NCI-H1436 (cell line): ENCODE measurements at regions not wholly inside any gene's neighbourhood (a gene's known extent, or its start where the extent isn't known, plus 50 kb on each side); places are given as distances from the start of the nearest gene placed in this dataset.
"Not testable (repeated sequence)": the region's sequence is repeated elsewhere in the genome, so short reads cannot be mapped to it uniquely, and the experiment has no call there.

Source experiments
- DNase-seq: peaks from one replicate; lab custom pipeline; 2025; lab: John Stamatoyannopoulos, UW

DNA sequence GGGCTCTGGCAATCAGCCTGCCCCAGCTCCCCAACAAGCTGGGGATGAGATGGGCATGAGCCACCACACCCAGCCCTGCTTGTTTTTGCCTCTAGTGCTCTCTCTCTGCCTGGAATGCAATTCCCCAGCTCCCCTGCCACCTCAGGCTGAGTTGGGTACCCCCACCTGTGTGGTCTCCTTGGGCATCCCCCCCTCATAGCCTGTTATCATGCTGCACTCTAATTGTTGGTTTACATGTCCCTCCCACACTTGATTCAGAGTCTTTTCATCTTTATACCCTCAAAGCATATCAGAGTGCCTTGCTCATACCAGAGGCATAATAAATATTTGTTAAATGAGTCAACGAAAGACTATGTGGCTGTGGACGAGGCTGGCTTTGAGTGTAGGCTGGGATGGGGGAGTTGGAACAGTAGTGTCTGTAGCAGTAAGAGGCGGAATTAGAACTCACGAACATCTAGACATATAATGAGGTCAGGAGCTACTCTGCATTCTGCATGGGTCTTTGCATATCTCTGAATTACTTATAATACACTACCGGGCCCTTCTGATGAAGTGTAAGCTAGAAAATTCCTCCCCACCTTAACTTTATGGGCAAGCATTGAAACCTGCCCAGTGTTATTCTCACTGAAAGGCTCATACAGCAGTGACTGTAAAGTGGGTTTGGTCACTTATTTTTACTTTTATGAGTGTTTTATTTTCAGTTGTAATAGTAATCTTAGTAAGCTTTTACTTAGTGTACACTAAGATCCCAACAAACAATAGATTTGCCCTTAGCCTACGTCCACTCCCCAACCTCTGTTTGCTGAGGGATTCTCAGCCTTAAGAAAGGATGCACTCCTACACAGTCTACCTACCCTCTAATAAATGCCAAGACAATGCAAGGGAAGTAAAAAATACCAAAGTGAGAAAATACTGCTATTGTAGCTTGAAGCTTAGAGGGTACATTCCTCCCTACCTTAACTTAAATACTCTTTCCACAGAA, 58.7 kb downstream of the EDN1 start:
- no peak for DNase-seq

DNA sequence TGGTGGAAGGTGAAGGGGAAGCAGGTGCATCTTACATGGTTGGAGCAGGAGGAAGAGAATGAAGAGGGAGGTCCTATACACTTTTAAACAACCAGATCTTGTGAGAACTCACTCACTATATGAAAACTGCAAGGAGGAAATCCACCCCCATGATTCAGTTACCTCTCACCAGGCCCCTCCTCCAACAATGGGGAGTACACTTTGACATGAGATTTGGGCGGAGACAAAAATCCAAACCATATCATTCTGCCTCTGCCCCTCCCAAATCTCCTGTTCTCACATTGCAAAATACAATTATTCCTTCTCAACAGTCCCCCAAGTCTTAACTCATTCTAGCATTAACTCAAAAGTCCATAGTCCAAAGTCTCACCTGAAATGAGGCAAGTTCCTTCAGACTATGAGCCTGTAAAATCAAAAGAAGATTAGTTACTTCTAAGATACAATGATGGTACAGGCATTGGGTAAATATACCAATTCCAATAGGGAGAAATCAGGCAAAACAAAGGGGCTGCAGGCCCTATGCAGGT, 60.5 kb downstream of the EDN1 start:
- no peak for DNase-seq

DNA sequence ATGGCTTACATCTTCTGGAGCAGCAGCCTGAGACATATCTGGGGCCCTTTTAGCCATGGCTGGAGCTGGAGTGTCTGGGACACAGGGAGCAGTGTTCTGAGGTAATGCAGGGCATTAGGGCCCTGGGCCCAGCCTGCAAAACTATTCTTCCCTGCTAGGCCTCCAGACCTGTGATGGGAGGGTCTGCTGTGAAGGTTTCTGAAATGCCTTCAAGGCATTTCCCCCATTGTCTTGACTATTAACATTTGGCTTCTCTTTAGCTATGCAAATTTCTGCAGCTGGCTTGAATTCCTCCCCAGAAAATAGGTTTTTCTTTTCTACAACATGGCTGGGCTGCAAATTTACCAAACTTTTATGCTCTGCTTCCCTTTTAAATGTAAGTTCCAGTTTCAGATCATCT, 61.5 kb downstream of the EDN1 start:
- no peak for DNase-seq

GRCh38 chr6:12353731-12354130, 63.6 kb downstream of the EDN1 start:
- DNase-seq = no peak

DNA sequence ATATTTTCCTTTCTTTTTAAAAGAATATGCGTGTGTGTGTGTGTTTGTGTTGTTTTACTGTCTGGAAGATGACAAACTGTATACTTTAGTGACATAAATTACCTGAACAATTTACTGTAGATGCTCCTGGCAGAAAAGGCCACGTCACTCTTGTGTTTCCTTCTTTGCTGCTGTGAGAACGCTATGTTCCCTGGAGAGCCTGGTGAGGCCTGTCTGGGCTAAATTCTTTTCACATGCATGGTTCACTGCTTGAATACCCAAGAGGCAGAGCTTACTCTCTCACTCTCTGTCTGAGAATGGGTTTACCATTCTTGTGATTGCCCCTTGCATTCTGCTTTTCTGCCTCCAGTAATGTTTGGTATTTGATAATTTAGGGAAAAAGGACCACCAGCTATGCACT, 64.3 kb downstream of the EDN1 start:
- no peak for DNase-seq

- DNase-seq = no peak
Measured at GRCh38 chr6:12355354-12355753, 65.2 kb downstream of the EDN1 start.

DNA sequence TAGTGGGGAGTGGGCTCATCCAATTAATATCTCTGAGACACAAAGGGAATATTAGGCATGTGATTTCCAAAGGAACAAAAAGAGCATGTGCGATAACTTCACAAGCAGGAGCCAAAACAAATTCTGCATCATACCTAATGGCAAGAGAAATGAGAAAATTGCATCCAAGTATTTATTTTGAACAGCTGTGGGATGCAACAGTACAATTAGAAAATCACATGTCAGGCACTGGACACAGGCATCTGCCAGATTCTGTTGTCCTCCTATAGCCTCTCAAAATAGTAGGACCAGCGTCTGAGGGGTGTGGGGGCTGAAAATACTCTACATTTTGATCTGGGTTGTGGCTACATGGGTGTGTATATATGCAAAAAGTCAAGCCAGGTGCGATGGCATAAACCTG, 66.3 kb downstream of the EDN1 start:
- no peak for DNase-seq

DNA sequence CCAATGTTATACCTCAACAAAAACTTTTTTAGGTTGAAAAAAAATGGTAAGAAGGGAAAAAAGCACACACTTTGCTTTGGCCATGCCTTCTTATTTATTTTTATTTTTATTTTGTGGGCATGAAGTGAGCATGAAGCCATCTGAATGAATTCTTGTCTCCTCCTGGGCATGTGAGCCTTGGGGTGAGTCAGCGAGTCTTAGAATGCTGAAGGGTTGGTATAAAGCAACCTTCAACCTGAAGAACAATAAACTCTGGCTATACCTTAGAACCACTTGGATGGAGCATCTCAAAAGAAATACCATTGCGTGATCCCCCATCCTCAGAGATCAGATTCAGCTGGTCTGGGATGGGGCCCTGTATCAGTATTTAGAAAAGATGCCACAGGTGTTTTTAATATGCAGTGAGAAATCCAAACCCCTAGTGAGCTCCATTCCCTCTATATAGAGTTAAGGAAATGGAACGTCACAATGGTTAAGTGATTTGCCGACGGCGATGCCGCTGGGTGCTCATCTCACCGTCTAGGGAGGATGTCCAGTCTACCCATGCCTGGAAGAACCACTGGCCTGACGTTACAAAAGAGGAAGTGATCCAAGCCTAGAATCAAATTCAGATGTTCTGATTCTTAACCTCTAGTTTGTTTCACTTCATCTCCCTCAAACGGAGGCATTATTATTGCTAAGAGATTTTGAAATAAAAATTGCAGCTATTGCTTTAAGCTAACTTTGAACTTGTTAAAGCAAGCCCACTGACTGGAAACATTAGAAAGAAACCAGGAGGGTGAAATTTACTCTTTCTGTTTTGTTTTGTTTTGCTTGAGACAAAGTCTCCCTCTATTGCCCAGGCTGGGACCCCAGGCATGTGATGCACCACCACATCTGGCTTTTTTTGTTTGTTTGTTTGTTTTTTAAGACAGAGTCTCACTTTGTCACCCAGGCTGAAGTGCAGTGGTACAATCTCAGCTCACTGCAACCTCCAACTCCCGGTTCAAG, 67.1 kb downstream of the EDN1 start:
- no peak for DNase-seq

GRCh38 chr6:12359036-12359435, 68.9 kb downstream of the EDN1 start:
- no peak for DNase-seq

DNA sequence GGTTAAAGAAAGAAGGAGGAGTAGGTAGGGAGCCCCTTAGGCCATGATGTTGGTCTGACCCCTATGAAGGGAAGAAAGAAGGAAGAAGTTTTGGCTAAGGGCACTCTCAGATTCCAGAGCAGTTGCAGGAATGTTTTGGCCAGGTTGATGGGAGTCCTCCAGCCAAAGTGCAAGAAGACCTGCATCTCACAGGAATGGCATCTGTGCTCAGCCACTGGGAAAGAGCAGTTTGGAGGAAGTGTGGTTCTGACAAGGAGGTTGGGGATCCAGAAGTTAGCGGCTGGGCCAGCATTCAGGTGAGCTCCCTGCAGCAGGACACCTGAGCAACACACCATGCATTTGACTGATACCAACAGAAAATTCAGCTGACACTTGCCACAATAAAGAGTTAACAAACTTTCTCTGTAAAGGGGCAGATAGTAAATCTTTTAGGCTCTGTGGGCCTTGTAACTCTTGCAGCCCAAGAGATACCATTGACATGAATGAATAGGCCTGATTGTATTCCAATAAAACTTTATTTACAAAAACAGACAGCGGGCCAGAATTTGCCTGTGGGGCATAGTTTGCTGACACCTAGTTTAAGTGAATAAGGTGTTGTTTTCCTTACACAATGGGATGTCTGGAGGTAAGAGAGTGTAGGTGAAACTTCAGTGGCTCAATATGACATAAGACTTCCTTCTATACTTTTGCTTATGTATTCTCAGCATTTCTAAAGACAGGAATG, 71.0 kb downstream of the EDN1 start:
- DNase-seq = no peak

GRCh38 chr6:12363277-12363650, 73.1 kb downstream of the EDN1 start:
- DNase-seq = not testable (repeated sequence)

DNA sequence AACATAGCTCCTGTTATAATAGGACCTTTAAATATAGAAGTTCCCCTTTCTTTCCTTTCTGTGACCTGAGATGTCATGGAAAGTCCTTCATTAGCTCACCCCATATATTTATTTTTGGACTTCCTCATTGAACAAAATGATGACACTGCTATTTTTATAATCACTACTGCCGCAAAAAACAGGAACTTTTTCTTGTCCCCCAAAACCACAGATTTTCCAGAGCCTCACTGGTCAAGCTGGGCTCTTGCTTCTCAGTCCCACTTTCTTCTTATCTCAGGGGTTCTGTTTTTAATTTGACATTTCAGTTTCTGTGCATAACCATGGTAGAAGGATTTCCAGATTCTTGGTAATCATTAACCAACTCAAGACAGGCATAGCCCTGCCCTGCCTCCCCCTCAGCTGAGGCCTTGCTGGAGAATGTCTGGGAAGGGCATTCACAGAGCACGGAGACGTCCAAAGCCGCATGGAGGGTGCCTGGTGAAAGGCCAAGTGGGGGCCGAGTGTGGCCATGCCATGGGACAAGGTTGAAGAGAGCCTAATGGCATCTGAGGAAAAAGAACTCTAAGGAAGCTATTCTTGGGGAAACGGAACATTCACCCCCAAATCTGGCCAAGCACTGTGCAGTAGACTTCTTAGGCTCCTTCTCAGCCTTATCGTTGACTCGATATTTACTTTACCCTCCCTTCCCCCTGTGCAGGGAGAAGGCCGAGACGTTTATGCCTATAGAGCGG, 73.7 kb downstream of the EDN1 start:
- no peak for DNase-seq

DNA sequence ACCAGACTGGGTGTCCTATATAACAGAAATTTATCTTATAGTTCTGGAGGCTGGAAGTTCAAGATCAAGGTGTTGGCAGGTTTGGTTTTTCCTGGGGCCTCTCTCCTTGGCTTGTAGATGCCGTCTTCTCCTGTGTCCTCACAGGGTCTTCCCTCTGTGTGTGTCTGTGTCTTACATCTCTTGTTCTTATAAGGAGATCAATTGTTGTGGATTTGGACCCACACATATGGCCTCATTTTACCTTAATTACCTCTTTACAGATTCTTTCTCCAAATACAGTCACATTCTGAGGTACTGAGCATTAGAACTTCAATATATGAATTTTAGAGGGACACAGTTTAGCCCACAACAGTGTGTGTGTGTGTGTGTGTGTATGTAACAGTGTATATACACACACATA, 74.5 kb downstream of the EDN1 start:
- DNase-seq = no peak

GRCh38 chr6:12366731-12367130, 76.6 kb downstream of the EDN1 start:
- DNase-seq = no peak

DNA sequence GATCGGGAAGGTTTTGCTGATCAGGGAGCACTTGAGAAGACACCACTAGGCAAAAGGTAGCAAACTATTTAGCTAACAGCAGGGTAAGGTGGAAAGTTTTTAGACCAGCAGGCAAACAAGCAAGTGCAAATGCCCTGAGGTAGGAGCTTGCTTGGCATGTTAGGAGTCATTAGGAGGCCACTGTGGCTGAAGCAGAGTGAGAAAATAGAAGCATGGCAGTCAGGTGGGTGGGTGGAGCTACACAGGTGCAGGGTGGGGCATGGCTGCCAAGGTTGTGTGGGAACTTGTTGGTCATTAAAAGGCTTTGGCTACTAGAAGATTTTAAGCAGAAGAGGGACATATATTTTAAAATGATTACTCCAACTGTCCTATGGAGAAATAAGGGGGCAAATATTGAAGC, 77.3 kb downstream of the EDN1 start:
- DNase-seq = no peak

DNA sequence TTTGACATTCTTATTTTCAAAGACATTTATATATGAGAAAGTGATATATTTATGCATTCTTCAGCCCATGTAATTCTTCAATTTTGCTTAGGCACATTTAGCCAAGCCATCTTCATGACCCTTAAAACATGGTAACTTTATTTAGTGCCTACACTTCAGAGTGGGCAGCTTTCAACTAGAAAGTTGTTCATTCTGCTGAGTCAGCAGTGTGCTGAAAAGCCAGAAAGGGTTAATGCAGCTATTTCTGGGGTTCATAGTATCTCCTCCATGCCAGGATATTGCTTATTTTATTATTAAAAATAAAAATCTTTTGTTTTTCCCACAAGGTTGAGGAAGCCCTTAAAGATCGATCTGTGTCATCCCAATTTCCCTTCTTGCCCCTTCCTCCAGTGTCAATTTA, 79.2 kb downstream of the EDN1 start:
- DNase-seq = no peak

- DNase-seq = no peak
Measured at GRCh38 chr6:12369781-12370262, 79.7 kb downstream of the EDN1 start.

GRCh38 chr6:12371151-12371550, 81.0 kb downstream of the EDN1 start:
- DNase-seq = no peak

DNA sequence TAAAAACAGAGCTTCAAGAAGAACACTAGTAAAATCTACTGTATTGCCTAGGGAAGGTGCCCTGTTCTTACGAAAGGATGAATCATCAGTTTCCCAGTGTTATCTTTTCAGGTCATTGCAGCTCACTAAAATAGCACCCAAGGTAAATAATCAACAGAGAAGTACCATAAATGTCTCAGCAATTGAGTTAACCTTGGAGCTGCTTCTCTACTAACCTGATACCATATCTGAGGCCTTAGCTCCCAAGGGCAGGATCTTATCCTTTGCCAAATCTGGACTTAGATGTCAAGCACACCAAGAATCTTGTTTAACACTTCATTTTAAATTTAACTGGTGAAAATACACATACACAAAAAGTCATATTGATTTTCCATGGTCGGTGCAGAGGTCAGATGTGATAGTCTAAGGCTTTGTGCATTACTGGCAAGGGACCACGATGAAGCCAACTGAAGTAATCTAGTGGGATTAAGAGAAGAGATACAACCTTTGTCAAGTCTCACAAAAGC, 81.5 kb downstream of the EDN1 start:
- DNase-seq = no peak

GRCh38 chr6:12379181-12379580, 89.0 kb downstream of the EDN1 start:
- no peak for DNase-seq

- DNase-seq = no peak
Measured at GRCh38 chr6:12381587-12381986, 91.4 kb downstream of the EDN1 start.
